K562 (cell line): ENCODE measurements at regions not wholly inside any gene's neighbourhood (a gene's known extent, or its start where the extent isn't known, plus 50 kb on each side); places are given as distances from the start of the nearest gene placed in this dataset.
A peak's percentile ranks its signal among the peaks of the same experiment; 100 is the strongest.

Source experiments
- ATF7 ChIP-seq: fragments of 450-650 bp; IDR thresholded peaks from 2 replicates; pipeline ENCODE4 v1.7.1; 2014; ENCODE audit warnings: mild to moderate bottlenecking, moderate library complexity
- CEBPB ChIP-seq: fragments of 450-650 bp; IDR thresholded peaks from 2 replicates; pipeline ENCODE4 v1.6.1; 2016; ENCODE audit warnings: missing genetic modification characterization, missing compliant biosample characterization
- DPF2 ChIP-seq: fragments of 450-650 bp; IDR thresholded peaks from 2 replicates; pipeline ENCODE4 v1.6.1; 2016
- FOXJ3 ChIP-seq: sonication (generic); formaldehyde crosslinking; IDR thresholded peaks from 2 replicates; pipeline ENCODE4 v1.4.0; 2020; ENCODE audit warnings: mild to moderate bottlenecking, missing genetic modification reagents
- FUS ChIP-seq: fragments of 200-400 bp; formaldehyde crosslinking; optimal IDR thresholded peaks from 2 replicates; pipeline ENCODE3; 2017; ENCODE audit warnings: low read depth, low read length
- GABPA ChIP-seq: fragments of 200-800 bp; sonication (Bioruptor generic); conservative IDR thresholded peaks from 2 replicates; pipeline ENCODE4 v1.6.1; 2016; ENCODE audit warnings: low read depth, missing genetic modification characterization, missing compliant biosample characterization
- IRF2 ChIP-seq: sonication (generic); formaldehyde crosslinking; IDR thresholded peaks from 2 replicates; pipeline ENCODE4 v1.8.1; 2022; ENCODE audit warnings: mild to moderate bottlenecking, missing genetic modification reagents
- JUND ChIP-seq, 2 experiments: IDR thresholded peaks; 2 replicates in 1 of 2; 3 replicates in 1 of 2; pipeline ENCODE4 v1.6.1; 2011; ENCODE audit warnings: borderline replicate concordance in 2 of 2, low read depth in 2 of 2, low read length in 2 of 2, improper control_type of control experiment in 1 of 2, missing biosample characterization in 1 of 2, missing genetic modification characterization in 1 of 2, missing genetic modification reagents in 1 of 2
- NONO ChIP-seq, 2 experiments: fragments of 200-400 bp in 1 of 2; fragments of 450-650 bp in 1 of 2; formaldehyde crosslinking in 1 of 2; IDR thresholded peaks; 2 replicates each; pipeline ENCODE4 v1.6.1; 2017; ENCODE audit warnings: low read depth in 2 of 2, mild to moderate bottlenecking in 2 of 2, moderate library complexity in 2 of 2, low read length in 1 of 2
- RAD51 ChIP-seq: fragments of 450-650 bp; IDR thresholded peaks from 2 replicates; pipeline ENCODE4 v1.7.1; 2016; ENCODE audit warnings: low read depth, mild to moderate bottlenecking, borderline replicate concordance
- RBFOX2 ChIP-seq: fragments of 200-400 bp; formaldehyde crosslinking; IDR thresholded peaks from 2 replicates; pipeline ENCODE4 v1.6.1; 2017; ENCODE audit warnings: low read depth, mild to moderate bottlenecking, low read length, moderate library complexity
- SIN3B ChIP-seq: fragments of 450-650 bp; IDR thresholded peaks from 2 replicates; pipeline ENCODE4 v1.6.1; 2017; ENCODE audit warnings: low read depth, mild to moderate bottlenecking, moderate library complexity
- SLC30A9 ChIP-seq: fragments of 250-450 bp; sonication (Bioruptor Pico); IDR thresholded peaks from 2 replicates; pipeline ENCODE4 v1.8.0; 2022; ENCODE audit warnings: mild to moderate bottlenecking, moderate library complexity
- SRF ChIP-seq, 2 experiments: fragments of 250-450, 450-650 bp in 1 of 2; sonication (Bioruptor Pico) in 1 of 2; sonication (generic) in 1 of 2; formaldehyde crosslinking; IDR thresholded peaks; 2 replicates each; pipeline versions ENCODE4 v1.5.0 to v1.5.1; 2020 to 2022; ENCODE audit warnings: mild to moderate bottlenecking in 1 of 2, missing genetic modification reagents in 1 of 2
- STAG1 ChIP-seq: sonication (generic); formaldehyde crosslinking; IDR thresholded peaks from 2 replicates; pipeline ENCODE4 v1.5.0; 2020; ENCODE audit warnings: missing genetic modification reagents, borderline replicate concordance
- ZBTB8A ChIP-seq: fragments of 450-650 bp; IDR thresholded peaks from 2 replicates; pipeline ENCODE4 v1.6.1; 2018; ENCODE audit warnings: mild to moderate bottlenecking, moderate library complexity; ENCODE audit not compliant: partially characterized antibody
- ZNF146 ChIP-seq: IDR thresholded peaks from one replicate; pipeline ENCODE4 v1.6.1; 2018; ENCODE audit warnings: missing compliant biosample characterization; ENCODE audit not compliant: unreplicated experiment
- ZNF263 ChIP-seq: sonication (generic); formaldehyde crosslinking; IDR thresholded peaks from 2 replicates; pipeline ENCODE4 v1.8.0; 2022; ENCODE audit warnings: mild to moderate bottlenecking, missing genetic modification reagents, borderline replicate concordance
- ZNF583 ChIP-seq: fragments of 250-450 bp; sonication (Bioruptor Pico); IDR thresholded peaks from 2 replicates; pipeline ENCODE4 v1.4.0; 2020
- TF ChIP-seq, protein P1 (sequence below), 3 experiments: IDR thresholded peaks in 2 of 3; conservative IDR thresholded peaks in 1 of 3; 2 replicates each; pipeline ENCODE4 v1.5.1; 2011 to 2012; ENCODE audit warnings: low read length in 3 of 3, mild to moderate bottlenecking in 3 of 3, control low read depth in 2 of 3, improper control_type of control experiment in 1 of 3, inconsistent platforms in 1 of 3, low read depth in 1 of 3, mixed read lengths in 1 of 3, moderate library complexity in 1 of 3; ENCODE audit not compliant: insufficient read depth in 2 of 3
- TF ChIP-seq, protein P2 (sequence below): fragments of 250-450 bp; sonication (Bioruptor Pico); IDR thresholded peaks from 2 replicates; pipeline ENCODE4 v1.4.0; 2020; ENCODE audit warnings: borderline replicate concordance

DNA sequence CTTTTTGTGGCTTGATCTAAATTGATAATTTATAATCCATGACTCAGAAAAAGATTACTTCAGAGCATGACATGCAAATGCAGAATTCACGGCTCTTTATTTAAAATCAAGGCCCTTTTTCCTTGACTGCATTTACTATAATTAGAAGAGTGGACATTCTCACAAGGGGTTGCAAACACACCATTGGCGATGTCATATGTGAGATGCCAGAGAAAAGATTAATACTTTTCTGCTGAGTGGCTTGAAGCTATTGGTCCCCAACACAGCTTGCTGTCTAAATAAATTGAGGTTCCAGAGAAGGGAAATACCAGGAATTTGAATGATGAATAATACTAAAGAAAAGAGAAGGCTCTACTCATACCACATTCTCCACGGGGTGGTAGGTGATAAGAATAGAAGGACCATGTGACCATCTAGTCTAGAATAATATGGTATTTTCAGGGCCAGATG is 78.7 kb upstream of the ARID5B start (continued):
- TF ChIP-seq FUS (no peak), SIN3B (no peak), JUND (IDR thresholded peaks at IDR 0.05; ENCODE audit: borderline replicate concordance, low read depth, low read length) (0 out of 2 replicates have a peak, but pooled peaks have one; percentile 27), JUND (tag; IDR thresholded peaks at IDR 0.05; ENCODE audit: borderline replicate concordance, low read depth, low read length) (no peak; the same call in 2 of the 3 replicates), FOXJ3 (no peak), ZBTB8A (no peak), GABPA (no peak), ZNF263 (no peak), SLC30A9 (CRISPR knock-in tag) (no peak), RAD51 (peak; percentile 77), RBFOX2 (no peak), NONO (IDR thresholded peaks at IDR 0.05; ENCODE audit: low read depth in 2 of 2, low read length in 1 of 2) (peak in 1 of 2 experiments; percentile 32; a peak in 1 of 4 replicates), STAG1 (CRISPR knock-in tag) (no peak), DPF2 (peak; percentile 59; the same call in 1 of the 2 replicates), IRF2 (CRISPR knock-in tag) (no peak), SRF (CRISPR knock-in tag; IDR thresholded peaks at IDR 0.05) (no peak), ATF7 (0 out of 2 replicates have a peak, but pooled peaks have one; percentile 19), CEBPB (tag) (no peak), ZNF146 (CRISPR knock-in tag) (no peak), ZNF583 (no peak)
- TF ChIP-seq, protein P1, sequence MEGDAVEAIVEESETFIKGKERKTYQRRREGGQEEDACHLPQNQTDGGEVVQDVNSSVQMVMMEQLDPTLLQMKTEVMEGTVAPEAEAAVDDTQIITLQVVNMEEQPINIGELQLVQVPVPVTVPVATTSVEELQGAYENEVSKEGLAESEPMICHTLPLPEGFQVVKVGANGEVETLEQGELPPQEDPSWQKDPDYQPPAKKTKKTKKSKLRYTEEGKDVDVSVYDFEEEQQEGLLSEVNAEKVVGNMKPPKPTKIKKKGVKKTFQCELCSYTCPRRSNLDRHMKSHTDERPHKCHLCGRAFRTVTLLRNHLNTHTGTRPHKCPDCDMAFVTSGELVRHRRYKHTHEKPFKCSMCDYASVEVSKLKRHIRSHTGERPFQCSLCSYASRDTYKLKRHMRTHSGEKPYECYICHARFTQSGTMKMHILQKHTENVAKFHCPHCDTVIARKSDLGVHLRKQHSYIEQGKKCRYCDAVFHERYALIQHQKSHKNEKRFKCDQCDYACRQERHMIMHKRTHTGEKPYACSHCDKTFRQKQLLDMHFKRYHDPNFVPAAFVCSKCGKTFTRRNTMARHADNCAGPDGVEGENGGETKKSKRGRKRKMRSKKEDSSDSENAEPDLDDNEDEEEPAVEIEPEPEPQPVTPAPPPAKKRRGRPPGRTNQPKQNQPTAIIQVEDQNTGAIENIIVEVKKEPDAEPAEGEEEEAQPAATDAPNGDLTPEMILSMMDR (IDR thresholded peaks at IDR 0.05 in 2 of 3, conservative IDR thresholded peaks at IDR 0.05 in 1 of 3; ENCODE audit: insufficient read depth in 2 of 3, low read depth in 1 of 3, low read length in 3 of 3), result no peak
- TF ChIP-seq, protein P2, sequence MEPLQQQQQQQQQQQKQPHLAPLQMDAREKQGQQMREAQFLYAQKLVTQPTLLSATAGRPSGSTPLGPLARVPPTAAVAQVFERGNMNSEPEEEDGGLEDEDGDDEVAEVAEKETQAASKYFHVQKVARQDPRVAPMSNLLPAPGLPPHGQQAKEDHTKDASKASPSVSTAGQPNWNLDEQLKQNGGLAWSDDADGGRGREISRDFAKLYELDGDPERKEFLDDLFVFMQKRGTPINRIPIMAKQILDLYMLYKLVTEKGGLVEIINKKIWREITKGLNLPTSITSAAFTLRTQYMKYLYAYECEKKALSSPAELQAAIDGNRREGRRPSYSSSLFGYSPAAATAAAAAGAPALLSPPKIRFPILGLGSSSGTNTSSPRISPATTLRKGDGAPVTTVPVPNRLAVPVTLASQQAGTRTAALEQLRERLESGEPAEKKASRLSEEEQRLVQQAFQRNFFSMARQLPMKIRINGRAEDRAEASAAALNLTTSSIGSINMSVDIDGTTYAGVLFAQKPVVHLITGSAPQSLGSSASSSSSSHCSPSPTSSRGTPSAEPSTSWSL (CRISPR knock-in tag), result no peak
